Fibroblast of the aortic adventitia (primary cell): ENCODE measurements at regions not wholly inside any gene's neighbourhood (a gene's known extent, or its start where the extent isn't known, plus 50 kb on each side); places are given as distances from the start of the nearest gene placed in this dataset.
A peak's percentile ranks its signal among the peaks of the same experiment; 100 is the strongest.

ENCODE experiments used
- DNase-seq: peaks from one replicate; pipeline ENCODE4 v3.0.0-alpha.2; 2010; ENCODE audit warnings: low read depth
- H3K4me3 ChIP-seq: 2 replicates; pipeline ENCODE4 v1.5.1; 2011; ENCODE audit warnings: low read depth, mild to moderate bottlenecking, control low read depth, low read length, moderate library complexity
- TF ChIP-seq, protein P1 (sequence below): IDR thresholded peaks from 2 replicates; pipeline ENCODE4 v1.5.1; 2011; ENCODE audit warnings: mild to moderate bottlenecking, low read length, control low read depth, inconsistent platforms; ENCODE audit not compliant: insufficient read depth

DNA sequence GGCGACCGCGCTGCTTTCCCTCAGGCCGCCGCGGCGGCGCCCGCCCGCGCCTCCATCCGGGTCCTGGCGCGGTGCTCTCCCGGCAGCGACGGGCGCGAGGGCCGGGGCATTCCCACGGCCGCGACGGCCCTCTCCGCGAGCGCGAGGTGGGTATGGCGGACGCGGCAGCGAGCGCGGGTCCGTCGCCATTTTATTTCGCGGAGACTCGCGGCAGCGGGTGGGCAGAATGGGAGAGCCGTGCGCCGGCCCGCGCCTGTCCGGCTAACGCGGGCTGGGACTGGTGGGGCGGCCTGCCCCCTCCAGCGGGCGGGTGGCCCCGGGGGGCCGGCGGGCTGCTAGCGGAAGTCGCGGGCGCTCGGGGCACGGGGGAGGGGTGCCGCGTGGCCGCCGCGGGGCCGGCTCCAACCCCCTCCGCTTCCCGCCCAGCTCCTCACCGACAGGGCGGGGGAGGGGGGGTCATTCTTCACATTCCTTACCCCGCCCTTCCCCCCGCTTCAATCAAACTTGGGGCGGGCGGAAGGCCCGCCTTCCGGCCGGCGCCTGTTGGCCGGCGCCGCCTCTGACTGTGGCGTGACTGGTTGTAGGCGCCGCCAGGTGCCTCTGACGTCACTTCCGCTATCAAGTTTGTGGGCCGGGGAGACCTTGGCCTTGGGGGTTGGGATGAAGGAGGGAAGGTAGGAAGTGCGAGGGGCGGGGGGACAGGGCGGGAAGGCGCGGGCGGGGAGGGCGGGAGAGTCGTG is 82.1 kb downstream of the PTPDC1 start:
- H3K4me3 ChIP-seq, result peak overlapping the region; percentile 89
- TF ChIP-seq, protein P1, sequence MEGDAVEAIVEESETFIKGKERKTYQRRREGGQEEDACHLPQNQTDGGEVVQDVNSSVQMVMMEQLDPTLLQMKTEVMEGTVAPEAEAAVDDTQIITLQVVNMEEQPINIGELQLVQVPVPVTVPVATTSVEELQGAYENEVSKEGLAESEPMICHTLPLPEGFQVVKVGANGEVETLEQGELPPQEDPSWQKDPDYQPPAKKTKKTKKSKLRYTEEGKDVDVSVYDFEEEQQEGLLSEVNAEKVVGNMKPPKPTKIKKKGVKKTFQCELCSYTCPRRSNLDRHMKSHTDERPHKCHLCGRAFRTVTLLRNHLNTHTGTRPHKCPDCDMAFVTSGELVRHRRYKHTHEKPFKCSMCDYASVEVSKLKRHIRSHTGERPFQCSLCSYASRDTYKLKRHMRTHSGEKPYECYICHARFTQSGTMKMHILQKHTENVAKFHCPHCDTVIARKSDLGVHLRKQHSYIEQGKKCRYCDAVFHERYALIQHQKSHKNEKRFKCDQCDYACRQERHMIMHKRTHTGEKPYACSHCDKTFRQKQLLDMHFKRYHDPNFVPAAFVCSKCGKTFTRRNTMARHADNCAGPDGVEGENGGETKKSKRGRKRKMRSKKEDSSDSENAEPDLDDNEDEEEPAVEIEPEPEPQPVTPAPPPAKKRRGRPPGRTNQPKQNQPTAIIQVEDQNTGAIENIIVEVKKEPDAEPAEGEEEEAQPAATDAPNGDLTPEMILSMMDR, result no peak
- peak; percentile 99 for DNase-seq

DNA sequence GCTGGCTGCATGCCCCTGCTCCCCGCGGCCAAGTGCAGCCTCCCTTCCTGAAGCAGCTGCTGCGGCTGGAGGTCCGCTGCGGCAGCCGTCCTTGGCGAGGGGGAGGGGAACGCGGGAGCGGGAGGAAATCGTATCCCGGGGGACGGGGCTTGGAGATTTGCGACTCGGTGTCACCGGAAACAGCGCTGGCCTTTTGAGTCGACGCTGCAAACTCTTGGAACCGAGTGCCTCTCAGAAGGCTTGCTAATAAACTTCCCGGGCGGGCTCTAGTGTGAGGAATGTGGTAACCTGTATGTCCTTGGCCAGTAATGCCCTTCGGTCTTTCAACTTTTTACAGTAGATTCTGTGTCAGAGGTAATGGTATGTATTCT is 82.7 kb downstream of the PTPDC1 start:
- H3K4me3 ChIP-seq, result peak overlapping the region; percentile 89
- no peak for DNase-seq
- TF ChIP-seq, protein P1, result peak; percentile 18

DNA sequence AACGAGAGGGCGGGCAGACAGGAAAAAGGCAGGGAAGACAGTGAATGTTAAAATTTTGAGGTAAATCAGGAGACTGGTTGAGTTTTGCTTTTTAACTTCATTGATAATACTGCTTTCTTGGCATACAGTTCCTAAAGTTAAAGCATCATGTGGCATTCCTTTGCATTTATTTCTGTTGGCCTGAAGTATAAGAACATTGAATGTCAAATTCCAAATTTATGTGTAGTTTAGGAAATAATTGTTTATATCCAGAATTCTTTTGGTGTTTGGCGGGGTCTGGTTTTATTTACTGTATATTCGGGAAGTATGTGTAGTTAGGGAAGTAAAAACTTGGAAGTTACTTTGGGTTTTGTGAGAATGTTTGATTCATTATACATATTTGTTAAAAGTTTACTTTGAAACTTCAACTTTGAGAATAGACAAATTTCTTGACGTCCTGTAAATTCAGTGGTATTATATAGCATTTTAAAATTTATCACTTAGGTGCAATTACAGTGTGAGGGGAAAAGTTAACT is 83.2 kb downstream of the PTPDC1 start:
- TF ChIP-seq, protein P1, result no peak
- no peak for DNase-seq
- H3K4me3 ChIP-seq, result peak overlapping the region; percentile 89

GRCh38 chr9:94168203-94169000 is 84.1 kb downstream of the PTPDC1 start:
- no peak for DNase-seq
- peak overlapping the region; percentile 89 for H3K4me3 ChIP-seq
- TF ChIP-seq, protein P1, result no peak

DNA sequence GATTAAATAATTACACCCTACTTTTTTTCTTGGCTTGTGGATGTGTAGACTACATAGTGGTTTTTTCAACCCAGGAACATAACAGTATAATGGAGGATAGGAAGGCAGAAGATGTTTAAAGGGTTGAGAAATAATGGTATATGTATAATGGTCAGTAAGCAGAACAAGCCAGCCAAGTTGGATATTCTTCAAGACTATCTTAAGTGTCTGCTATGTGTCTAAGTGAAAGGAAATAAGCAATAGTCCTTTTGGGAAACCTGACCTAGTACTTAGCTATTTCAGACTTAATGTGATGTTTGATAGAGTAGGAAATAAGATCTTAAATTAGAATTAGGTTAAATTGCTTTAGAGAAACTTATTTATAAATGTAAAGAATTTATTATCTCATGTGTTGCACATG is 85.7 kb downstream of the PTPDC1 start:
- H3K4me3 ChIP-seq, result peak overlapping the region; percentile 4
- TF ChIP-seq, protein P1, result no peak
- DNase-seq, result peak; percentile 46

DNA sequence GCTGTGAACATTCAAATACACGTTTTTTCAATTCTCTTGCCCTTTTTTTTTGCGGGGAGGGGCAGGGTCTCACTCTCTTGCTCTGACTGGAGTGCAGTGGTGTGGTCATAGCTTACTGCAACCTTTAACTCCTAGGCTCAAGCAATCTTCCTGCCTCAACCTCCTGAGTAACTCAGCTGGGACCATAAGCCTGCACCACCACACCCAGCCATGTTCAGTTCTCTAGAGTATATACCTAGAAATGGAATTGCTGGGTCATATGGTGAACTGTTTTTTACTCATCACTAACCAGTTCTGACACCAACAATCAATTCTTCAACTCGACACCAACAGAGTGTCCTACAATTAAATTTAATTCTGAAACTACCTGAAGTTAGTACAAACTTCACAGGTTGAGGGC is 85.5 kb upstream of the ZNF169 start:
- DNase-seq, result no peak
- TF ChIP-seq, protein P1, result no peak
- no peak overlapping the region for H3K4me3 ChIP-seq
